Fibroblast of peridontal ligament (primary cell): ENCODE measurements at regions not wholly inside any gene's neighbourhood (a gene's known extent, or its start where the extent isn't known, plus 50 kb on each side); places are given as distances from the start of the nearest gene placed in this dataset.

Experiments
- DNase-seq: peaks from one replicate; pipeline ENCODE4 v3.0.0-alpha.2; 2010; ENCODE audit errors: extremely low read depth

DNA sequence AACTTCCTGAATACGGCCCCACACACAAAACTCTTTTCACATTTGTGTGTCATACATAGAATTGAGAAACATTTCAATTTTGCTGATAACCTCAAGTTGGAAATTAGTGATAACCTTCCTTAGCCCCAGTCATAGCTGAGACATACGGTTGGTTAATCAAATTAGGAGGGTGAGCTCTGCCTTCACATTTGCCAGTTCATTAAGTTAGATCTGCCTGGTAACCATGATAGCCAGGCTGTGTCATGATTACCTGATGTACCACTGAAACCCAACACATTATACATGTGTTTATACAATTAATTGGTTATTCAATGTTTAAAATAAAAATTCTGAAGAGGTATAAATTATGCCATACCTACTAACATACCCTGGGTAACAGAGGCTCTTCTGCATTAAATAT, 60.8 kb upstream of the RAB11FIP2 start:
- DNase-seq: no peak

DNA sequence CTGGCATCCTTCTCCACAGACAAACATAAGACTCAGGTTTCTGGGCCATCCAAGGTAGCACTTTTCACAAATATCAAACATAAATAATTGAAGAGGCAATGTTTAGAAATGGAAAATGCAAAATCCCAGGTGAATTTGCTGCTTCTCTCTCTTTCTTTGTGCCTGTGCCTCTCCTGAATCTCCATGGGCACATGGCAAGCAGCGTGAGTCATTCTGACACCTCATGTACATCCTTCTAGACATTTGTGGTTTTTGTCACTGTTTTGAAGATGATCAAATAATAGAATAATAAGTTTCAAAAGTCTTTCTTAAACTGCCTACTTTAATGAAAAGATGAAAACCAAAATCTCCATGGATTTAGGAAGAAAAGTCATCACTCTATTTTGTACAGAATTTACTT, 60.3 kb upstream of the RAB11FIP2 start:
- no peak for DNase-seq

DNA sequence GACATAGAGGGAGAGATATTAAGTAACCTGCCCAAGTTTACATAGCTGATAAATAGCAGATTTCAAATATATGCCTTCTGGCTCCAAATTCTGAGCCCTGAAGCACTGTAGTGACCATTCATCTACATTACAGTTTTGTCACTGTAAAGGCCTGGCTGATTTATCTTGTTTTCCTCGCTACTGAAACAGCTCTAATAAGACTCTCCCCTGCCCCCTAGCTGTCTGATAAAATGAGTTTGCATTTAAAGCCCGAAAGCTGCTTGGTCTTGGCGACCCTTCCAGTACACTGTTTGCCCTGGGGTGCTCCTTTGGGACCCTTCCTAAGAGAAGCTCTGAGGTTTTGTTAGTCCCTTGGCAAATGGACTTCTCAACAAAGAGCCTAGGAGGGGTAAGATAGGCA, 59.7 kb upstream of the RAB11FIP2 start:
- peak; percentile 13 for DNase-seq

DNA sequence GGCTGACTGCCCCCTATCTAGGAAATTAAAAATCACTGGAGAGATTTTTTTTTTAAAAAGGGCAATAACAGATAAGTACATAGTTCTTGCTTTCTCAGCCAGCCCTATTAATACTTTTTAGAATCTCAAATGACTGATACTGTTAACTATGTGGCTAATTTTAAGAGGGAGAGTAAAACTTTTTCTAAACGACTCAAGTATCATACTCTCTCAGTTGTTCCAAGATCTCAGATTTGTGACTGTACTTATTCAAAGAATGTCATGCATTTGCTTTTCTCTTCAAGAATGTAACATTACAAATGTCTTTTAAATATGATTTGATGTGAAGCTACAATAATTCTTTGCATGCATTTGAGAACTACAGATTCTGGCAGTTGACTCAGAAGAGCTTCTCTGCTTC, 55.4 kb upstream of the RAB11FIP2 start:
- DNase-seq: peak; percentile 29

DNA sequence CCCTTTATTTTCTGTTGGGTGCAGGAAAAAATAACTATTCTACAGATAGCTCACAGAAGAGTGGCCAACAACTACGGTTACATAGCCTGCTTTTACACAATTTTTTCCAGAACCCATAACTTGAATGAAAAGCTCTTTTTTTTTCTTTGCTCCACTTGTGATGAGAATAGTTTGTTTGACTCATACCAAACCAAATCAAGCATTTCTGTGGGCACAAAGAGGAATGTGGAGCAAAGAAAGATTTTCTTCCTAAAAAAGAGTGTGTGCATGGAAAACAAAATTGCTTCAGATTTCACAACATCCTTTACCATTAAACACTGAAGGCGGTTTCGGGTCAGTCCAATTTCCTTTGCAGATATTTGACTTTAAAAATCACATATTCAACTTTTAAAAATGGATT, 54.8 kb upstream of the RAB11FIP2 start:
- peak; percentile 68 for DNase-seq
